GM12874 (cell line): ENCODE measurements at regions not wholly inside any gene's neighbourhood (a gene's known extent, or its start where the extent isn't known, plus 50 kb on each side); places are given as distances from the start of the nearest gene placed in this dataset.

ENCODE experiments used
- CTCF ChIP-seq: IDR thresholded peaks from 2 replicates; pipeline ENCODE4 v1.5.1; 2011; ENCODE audit warnings: low read depth, mild to moderate bottlenecking, control low read depth, low read length, moderate library complexity; ENCODE audit not compliant: insufficient read depth

GRCh38 chrX:55326985-55327384 lies 62.3 kb upstream of the PAGE3 start:
- no peak for TF ChIP-seq CTCF

- no peak for TF ChIP-seq CTCF
These were observed 70.6 kb upstream of the PAGE3 start for GRCh38 chrX:55335296-55335695.

- TF ChIP-seq CTCF: no peak
These were observed 71.5 kb upstream of the PAGE3 start for GRCh38 chrX:55336176-55336575.

GRCh38 chrX:55340896-55341433 lies 76.2 kb upstream of the PAGE3 start:
- no peak for TF ChIP-seq CTCF

- TF ChIP-seq CTCF: peak; percentile 55
These were observed 78.1 kb upstream of the PAGE3 start for GRCh38 chrX:55342533-55343501.

- TF ChIP-seq CTCF: no peak
These were observed 91.9 kb upstream of the PAGE3 start for GRCh38 chrX:55356609-55357008.

- no peak for TF ChIP-seq CTCF
These were observed 92.5 kb upstream of the PAGE3 start for GRCh38 chrX:55357236-55357635.
